Neutrophil (primary cell): ENCODE measurements at regions not wholly inside any gene's neighbourhood (a gene's known extent, or its start where the extent isn't known, plus 50 kb on each side); places are given as distances from the start of the nearest gene placed in this dataset.

ENCODE experiments used
- H3K27ac ChIP-seq: fragments of 200-600 bp; sonication (generic); 2 replicates; pipeline ENCODE4 v1.5.1; 2016; ENCODE audit warnings: mild to moderate bottlenecking, moderate library complexity
- H3K27me3 ChIP-seq: fragments of 200-600 bp; sonication (generic); 2 replicates; pipeline ENCODE4 v1.6.0; 2016; ENCODE audit warnings: mild to moderate bottlenecking
- H3K36me3 ChIP-seq: fragments of 200-600 bp; sonication (generic); 2 replicates; pipeline ENCODE4 v1.5.1; 2017
- H3K4me1 ChIP-seq, 2 experiments: fragments of 200-600 bp in 1 of 2; sonication (generic) in 1 of 2; 1 replicate in 1 of 2; 2 replicates in 1 of 2; pipeline versions ENCODE4 v1.5.1 to v1.6.1; 2013 to 2016; ENCODE audit warnings: low read depth in 1 of 2, low read length in 1 of 2, mild to moderate bottlenecking in 1 of 2, moderate library complexity in 1 of 2; ENCODE audit not compliant: control insufficient read depth in 1 of 2, insufficient read depth in 1 of 2
- H3K4me3 ChIP-seq, 2 experiments: fragments of 200-600 bp in 1 of 2; sonication (generic) in 1 of 2; 1 replicate in 1 of 2; 2 replicates in 1 of 2; pipeline ENCODE4 v1.5.1; 2013 to 2016; ENCODE audit warnings: low read depth in 1 of 2, low read length in 1 of 2, mild to moderate bottlenecking in 1 of 2, moderate library complexity in 1 of 2
- H3K9me3 ChIP-seq: fragments of 200-600 bp; sonication (generic); 2 replicates; pipeline ENCODE4 v1.5.1; 2016
- CTCF ChIP-seq: fragments of 200-600 bp; sonication (generic); IDR thresholded peaks from 2 replicates; pipeline ENCODE4 v1.5.1; 2016; ENCODE audit warnings: antibody characterized with exemption

GRCh38 chr4:27194599-27195176, 334.0 kb downstream of the STIM2 start:
- no peak overlapping the region for H3K27ac ChIP-seq
- TF ChIP-seq CTCF = no peak
- no peaks in the 10 kb centered on the region for H3K4me1 ChIP-seq
- H3K27me3 ChIP-seq = no peaks in the 10 kb centered on the region
- no peak overlapping the region for H3K4me3 ChIP-seq
- H3K9me3 ChIP-seq = no peaks in the 10 kb centered on the region
- H3K36me3 ChIP-seq = no peaks in the 10 kb centered on the region

GRCh38 chr4:27198246-27198645, 337.6 kb downstream of the STIM2 start:
- Histone ChIP-seq H3K36me3 (no peaks in the 10 kb centered on the region), H3K4me1 (no peaks in the 10 kb centered on the region), H3K27ac (no peak overlapping the region), H3K4me3 (no peak overlapping the region), H3K27me3 (no peaks in the 10 kb centered on the region), H3K9me3 (no peaks in the 10 kb centered on the region)
- no peak for TF ChIP-seq CTCF

- Histone ChIP-seq H3K27ac (no peak overlapping the region), H3K4me3 (no peak overlapping the region), H3K4me1 (no peaks in the 10 kb centered on the region), H3K9me3 (no peaks in the 10 kb centered on the region), H3K36me3 (no peaks in the 10 kb centered on the region), H3K27me3 (no peaks in the 10 kb centered on the region)
- TF ChIP-seq CTCF = no peak
Observed at GRCh38 chr4:27198971-27199370, 338.3 kb downstream of the STIM2 start.

- no peak for TF ChIP-seq CTCF
- H3K27ac ChIP-seq = no peak overlapping the region
Observed at GRCh38 chr4:27206009-27206408, 345.4 kb downstream of the STIM2 start.

GRCh38 chr4:27210956-27211355, 350.3 kb downstream of the STIM2 start:
- Histone ChIP-seq H3K4me3 (no peak overlapping the region), H3K36me3 (no peaks in the 10 kb centered on the region), H3K27me3 (no peaks in the 10 kb centered on the region), H3K9me3 (no peaks in the 10 kb centered on the region), H3K4me1 (no peaks in the 10 kb centered on the region), H3K27ac (no peak overlapping the region)
- no peak for TF ChIP-seq CTCF

More at GRCh38 chr4:27206009-27206408, 345.4 kb downstream of the STIM2 start:
- Histone ChIP-seq H3K36me3 (no peaks in the 10 kb centered on the region), H3K27me3 (no peaks in the 10 kb centered on the region), H3K9me3 (no peaks in the 10 kb centered on the region), H3K4me3 (no peak overlapping the region), H3K4me1 (no peaks in the 10 kb centered on the region)

DNA sequence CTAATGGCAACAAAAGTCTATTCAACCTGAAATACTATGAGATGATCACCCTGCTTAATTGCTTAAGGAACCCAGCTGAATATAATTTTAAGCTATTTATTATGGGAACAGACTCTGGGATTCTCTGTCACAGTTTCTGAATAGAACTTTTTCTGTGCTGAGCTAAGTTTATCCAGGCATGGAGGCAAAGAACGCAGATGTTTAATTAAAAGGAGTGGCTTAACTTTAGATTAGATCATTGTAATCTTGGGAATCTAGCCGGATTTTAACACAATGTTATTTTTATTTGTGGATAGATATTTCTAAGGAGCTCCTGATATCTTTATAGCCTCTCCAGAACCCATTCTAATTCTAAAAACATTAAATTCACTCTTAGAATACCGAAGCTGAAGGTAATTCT, 353.4 kb downstream of the STIM2 start:
- Histone ChIP-seq H3K4me3 (no peak overlapping the region), H3K4me1 (no peaks in the 10 kb centered on the region), H3K27me3 (no peaks in the 10 kb centered on the region), H3K36me3 (no peaks in the 10 kb centered on the region), H3K27ac (no peak overlapping the region), H3K9me3 (no peaks in the 10 kb centered on the region)
- TF ChIP-seq CTCF = no peak
